Ramos (cell line): ENCODE measurements at regions not wholly inside any gene's neighbourhood (a gene's known extent, or its start where the extent isn't known, plus 50 kb on each side); places are given as distances from the start of the nearest gene placed in this dataset.

ENCODE experiments used
- in situ Hi-C: fragments of 300-500 bp; cut with MboI; formaldehyde crosslinking; loops from one replicate; pipeline ENCODE4 v1.14.3; 2022; ENCODE audit warnings: low sequenced_read_pairs; ENCODE audit not compliant: unreplicated experiment

- in situ Hi-C loops, result no loop called here
Measured at GRCh38 chr4:81904121-81904520, 432.4 kb upstream of the RASGEF1B start.

DNA sequence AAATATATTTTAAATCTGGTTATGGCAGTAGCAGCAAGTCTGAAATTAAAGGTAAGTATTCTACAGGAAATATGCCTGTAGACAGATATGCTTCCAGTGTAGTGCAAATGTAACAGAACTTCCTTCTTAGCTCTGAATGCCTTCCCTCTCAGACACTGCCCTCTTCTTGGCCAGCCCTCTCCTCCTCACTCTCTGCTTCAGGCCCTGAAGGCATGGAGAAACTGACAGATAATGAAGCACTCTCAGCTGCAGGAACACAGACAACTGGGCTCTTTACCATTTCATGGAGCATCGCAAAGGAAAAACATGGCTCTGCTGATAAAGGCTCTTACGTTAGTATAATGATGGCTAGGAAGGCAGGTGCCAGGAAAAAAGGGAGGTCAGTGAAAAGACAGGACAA is 431.5 kb upstream of the RASGEF1B start:
- in situ Hi-C loops, result no loop called here

DNA sequence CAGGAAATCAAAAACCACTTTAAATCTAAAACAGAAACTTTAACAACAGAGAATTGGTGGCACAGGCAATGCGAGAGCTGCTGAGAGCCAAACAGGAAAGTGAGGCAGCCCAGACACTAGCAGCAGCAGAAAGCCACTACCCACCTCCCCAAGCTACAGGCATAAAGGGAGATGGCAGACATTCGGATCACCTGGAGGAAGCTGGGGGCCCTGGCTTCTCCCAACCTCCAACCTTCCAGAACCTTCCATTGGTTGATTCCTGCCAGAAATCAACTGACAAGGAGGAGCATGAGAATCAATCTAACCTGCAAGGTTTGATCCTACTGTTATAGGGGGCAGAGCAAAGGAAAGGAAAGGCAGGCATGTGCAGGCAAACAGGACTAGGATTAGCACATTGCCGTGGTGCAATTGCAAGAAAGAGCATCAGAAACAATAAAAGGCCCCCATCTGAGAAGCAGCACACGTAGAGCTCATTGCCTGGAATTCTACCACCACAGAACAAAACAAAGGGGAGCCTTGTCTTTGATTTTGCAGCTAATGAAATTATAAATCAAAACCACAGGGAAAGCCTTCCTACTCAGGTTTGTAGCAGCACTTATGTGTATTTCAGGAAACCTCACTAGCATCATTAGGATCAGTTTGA is 427.3 kb upstream of the RASGEF1B start:
- in situ Hi-C loops, result no loop called here

DNA sequence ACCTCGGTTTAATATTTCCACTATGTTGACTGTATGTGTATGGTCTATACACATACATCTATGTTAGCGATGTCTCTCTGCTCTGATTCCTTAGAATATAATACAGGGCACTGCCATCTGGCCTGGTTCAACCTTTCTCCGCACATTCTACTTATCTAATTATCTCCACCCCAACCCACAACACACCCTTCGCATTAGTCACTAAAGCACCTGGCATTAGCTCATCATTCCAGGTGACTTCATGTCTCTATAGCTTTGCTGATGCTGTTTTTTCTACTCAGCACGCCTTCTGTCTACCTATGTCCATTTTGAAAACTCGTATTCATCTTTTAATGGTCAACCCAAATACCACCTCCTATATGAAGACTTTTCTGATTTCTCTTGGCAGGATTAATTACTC is 425.2 kb upstream of the RASGEF1B start:
- in situ Hi-C loops, result no loop called here

GRCh38 chr4:81891005-81891996 is 419.6 kb upstream of the RASGEF1B start:
- in situ Hi-C loops, result no loop called here

GRCh38 chr4:81884986-81885385 is 413.3 kb upstream of the RASGEF1B start:
- in situ Hi-C loops, result no loop called here

GRCh38 chr4:81883530-81884450 is 412.1 kb upstream of the RASGEF1B start:
- in situ Hi-C loops, result no loop called here

DNA sequence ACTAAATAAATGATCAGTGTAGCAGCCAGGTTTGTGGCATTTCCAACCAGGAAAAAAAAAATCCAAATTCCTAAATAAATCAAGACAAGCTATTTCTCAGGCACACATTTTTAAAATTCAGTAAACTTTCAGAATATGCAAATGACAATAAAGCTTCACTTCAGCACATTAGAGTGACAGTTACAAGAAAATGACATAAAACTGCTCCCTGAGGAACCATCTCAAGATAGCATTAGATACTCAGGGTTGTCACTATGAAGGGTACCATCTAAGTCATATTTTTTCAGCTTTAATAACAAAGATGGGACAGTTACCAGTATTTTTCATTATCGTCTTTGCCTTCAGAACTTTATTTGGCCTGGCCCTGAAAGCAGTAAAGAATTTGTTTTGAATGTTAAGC is 411.3 kb upstream of the RASGEF1B start:
- in situ Hi-C loops, result no loop called here

DNA sequence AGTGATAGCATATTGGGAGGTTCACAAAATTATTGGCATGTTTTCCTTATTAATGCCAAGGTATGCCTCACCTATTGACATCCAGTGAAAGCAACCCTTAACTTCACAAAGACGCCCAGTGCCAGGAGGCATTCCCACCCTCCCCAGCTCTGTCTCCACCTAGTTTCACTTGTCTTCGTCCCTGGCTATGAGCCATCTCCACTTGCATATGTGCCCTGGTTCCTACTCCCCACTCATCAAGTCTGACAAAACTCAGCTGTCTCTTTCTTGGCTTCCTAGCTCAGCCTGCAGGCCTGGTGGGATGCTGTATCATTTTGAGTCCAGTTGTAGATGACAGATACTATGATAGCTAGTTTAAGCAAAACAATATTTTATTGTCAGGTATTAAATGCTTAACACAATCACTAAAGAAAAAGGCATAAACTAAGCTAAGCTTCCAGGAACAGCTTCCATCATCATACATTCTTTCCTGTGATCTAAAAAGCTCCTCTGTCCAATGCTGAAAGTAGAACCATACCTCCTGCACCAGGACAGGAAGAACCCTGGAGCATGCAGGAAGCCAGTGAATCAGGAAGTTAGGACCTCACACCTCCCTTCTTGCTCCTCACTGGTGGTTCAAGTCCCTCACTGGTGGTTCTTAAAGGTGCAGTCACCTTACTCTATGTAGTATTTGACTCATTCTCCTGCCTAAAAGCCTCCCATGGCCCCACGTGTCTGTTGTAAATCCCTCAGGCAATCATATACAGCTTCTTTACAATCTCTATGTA is 410.3 kb upstream of the RASGEF1B start:
- in situ Hi-C loops, result no loop called here

- in situ Hi-C loops, result no loop called here
Measured at GRCh38 chr4:81876106-81876505, 404.4 kb upstream of the RASGEF1B start.

GRCh38 chr4:81874661-81875515 is 403.2 kb upstream of the RASGEF1B start:
- in situ Hi-C loops, result no loop called here

DNA sequence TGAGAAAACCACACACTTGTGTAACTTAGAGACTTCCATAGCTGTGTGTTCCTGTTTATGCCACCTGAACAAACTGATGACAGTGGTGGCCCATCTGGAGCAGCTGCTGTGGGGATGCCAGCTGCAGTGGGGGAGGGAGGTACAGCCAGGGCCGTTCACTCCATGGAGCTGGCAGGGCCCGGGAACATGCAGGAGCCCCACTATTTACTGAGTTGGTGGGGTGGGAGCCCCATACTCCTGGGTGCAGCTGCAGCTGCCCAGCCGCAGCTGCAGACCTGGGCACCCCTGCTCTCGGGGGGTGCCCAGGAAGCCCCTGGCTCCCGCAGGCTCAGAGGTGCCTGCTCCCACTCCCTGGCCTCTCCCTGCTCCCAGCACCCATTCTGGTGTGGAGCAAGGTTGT is 398.6 kb upstream of the RASGEF1B start:
- in situ Hi-C loops, result no loop called here

DNA sequence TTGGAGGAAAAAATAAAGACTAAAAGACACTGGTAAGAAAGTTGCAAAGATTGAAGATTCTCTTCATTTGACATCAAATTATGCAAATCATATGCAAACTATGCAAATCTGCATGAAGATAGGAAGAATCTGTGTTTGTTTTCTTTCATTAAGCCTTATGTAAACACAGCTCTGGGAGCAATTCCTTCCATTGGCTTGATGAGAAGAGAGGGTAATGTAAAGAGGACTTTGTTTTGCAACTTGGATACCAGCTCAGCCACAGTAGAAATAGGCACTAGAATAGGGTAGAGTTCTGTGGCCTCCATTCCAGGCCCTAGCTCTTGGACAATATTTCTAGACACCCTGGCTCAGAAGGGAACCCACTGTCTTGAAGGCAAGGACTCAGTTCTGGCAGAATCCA is 388.4 kb upstream of the RASGEF1B start:
- in situ Hi-C loops, result no loop called here

GRCh38 chr4:81854406-81854805 is 382.7 kb upstream of the RASGEF1B start:
- in situ Hi-C loops, result no loop called here

DNA sequence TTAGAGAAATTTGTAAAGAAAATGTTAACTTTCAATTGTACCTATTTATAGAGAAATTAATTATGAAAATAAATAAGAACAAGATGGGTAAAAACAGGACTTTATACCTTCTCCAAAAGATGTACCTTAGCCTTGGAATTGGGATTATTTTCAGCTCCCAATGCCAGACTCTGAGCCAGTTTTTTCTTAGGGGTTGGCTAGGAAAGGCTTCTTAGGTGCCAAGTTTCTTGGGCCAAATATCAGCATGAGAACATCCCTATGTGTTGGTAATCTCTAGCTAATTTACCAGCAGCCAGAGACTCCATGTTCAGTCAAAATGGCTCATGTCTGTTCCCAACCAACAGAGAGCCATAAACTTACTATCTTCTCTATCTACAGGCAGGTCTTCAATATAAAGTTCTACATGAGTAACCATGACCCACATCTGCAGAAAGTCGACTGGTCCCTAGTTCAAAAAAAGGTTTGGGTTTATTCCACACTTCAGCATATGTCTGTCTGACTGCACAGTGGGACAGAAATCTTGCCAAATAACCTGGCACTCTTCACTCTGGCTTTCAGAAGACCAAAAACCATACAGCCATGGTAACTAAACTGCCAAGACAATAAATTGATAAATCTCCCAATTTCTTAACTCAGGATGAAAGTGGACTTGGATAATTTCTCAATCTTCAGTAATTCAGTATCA is 380.5 kb upstream of the RASGEF1B start:
- in situ Hi-C loops, result no loop called here

- in situ Hi-C loops, result no loop called here
Measured at GRCh38 chr4:81850701-81851100, 379.0 kb upstream of the RASGEF1B start.

- in situ Hi-C loops, result no loop called here
Measured at GRCh38 chr4:81845761-81846160, 374.1 kb upstream of the RASGEF1B start.

DNA sequence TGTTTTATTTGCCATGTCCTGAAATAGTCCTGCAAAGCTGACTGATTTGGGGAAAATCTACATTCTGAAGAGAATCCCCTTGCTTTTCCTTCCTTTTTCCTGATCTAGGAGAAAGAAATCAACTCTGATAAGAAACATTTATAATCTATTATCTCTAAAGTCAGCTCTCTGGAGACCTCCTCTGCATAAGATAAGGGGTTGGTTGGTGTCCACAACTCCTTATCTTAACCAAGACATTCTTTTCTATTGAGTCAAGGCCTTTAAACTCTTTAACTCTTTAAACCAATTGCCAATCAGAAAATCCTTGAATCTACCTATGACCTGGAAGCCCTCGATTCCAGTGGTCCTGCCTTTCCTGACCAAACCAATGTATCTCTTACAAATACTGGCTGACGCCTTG is 373.6 kb upstream of the RASGEF1B start:
- in situ Hi-C loops, result no loop called here
